CD4-positive, alpha-beta T cell treated with Interleukin-21 for 1 hour (primary cell): ENCODE measurements at regions not wholly inside any gene's neighbourhood (a gene's known extent, or its start where the extent isn't known, plus 50 kb on each side); places are given as distances from the start of the nearest gene placed in this dataset.

Experiments used
- DNase-seq: peaks from one replicate; pipeline ENCODE4 v3.0.0-alpha.2; 2020

DNA sequence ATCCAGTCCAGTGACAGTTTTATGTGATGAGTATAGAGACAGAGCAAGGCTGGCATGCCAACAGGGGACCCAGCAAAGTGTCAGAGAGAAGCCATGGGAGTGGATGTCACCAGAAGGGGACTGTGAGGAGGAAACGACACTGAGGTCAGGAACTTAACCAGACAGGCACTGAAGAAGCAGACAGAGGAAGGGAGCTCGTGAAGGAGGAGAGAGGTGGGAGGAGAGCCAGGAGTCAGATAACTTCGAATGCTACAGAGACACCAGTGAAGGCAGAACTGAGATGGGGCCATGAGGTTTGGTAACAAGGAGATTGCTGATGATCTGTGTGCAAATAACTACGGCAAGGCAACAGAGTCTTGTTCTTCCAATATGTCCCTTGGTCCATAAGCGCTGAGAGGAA lies 211.1 kb upstream of the FOXA2 start:
- no peak for DNase-seq

DNA sequence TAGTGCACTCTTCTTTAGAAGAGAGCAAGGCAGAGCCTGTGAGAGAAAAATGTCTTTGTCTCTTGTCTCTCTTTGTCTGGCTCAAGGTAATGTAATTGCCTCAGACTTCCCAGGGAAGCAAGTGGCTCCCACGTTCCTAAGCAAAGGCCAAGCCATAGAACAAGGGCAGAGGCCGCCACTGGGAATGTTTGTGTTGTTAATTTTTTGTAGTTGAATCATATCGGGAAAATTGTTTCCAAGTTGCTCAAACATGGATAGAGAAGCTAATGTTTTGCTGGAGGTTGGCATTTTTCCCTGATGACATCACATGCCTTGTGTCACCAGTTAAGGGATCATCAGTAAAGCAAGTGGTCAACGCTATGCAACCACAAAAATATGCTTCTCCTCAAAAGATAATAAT lies 211.5 kb upstream of the FOXA2 start:
- no peak for DNase-seq

DNA sequence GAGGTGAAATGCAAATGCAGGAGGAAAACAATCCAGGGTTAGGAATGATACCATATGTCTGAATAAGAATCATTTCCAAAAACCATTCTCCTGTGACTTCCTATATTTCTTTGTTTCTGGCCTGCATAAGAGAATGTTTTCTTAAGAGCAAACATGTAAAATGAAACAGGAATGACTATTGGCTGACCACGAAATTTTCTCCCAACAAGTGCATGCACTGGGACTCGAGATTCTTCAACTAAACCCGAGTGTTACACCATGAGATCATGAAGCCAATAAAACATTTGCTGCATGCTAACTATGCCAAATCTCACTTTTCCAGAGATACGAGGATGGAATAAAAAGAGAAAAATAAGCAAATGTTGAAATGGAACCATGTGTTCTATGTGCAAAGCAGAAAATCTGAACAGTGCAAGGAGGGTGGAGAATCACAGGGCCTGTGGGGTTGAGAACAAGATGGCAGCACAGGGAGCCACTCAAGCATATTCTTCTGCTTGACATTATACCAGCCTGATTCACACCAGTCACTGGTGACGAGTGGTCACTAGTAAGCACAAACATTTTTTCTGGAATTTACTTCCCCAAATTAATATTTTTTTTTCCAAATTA lies 212.2 kb upstream of the FOXA2 start:
- DNase-seq = no peak

DNA sequence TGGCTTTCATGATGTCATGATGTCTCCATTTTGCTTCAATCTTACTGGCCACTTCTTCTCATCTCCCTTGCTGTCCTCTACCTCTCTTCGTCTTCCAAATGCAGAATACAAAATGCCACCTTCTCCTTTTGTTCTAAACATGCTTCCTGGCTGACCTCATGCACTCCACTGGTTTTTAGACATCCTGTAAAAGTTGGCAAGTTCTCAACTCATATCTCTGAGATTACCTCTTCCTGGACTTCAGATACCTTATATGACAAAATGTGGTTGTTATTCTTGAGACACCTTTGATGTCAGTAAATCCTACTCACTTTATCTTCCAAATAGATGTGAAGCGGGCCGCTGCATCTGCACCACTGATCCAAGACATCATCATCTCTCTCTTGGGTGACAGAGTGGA lies 212.7 kb upstream of the FOXA2 start:
- DNase-seq = no peak

DNA sequence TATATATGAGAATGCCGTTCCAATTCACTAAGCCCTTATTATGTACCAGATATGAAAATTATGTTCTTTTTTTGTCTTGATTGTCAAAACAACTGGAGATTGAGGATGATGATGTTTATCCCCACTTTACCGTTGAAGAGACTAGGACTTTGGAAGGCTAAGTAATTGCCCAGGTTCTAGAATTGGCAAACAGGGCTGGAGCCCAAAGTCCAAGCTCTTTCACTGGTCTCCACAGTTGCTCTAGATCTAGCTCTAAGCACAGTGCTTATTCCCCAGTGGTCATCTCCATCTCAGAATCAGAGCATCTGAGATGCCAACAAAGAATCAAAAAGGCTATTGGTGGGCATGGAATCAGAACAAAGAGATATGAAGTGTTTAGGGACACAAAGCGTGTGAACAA lies 215.3 kb upstream of the FOXA2 start:
- no peak for DNase-seq

DNA sequence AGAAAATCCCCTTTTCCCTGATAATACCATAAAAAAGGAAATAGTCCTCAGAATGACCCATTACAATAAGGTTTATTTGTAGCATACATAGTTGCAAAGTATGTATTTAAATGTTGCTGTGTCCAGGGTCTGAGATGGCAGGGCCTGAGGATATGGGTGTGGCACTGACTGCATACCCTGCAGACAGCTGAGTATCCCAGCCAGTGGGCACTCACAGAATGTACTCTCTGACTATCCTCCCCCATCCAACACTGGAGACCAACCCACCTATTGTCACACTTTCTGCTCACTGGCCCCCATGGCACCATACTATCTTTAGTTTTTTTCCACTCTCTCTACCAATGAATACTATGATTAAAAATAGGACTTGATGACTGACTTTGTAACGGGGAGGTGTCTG lies 215.8 kb upstream of the FOXA2 start:
- DNase-seq = no peak

DNA sequence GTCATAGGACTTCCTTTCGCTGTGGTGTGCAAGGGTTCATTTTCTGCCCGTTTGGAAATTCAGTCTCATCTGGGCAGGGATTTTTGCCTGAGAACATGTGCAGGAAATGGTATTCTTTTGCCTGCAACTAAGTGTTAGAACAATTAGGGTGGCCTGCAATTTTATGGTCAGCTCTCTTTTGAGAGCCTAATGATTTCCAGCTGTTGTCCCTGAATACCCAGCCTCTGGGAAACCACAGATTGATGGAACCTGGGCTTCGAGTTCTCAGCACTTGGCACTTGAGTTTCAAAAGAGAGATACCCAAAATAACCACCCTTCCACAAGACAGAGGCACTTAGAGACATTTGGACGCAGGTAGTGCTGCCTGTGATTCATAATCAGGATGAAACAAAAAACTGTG lies 217.2 kb upstream of the FOXA2 start:
- DNase-seq = no peak

DNA sequence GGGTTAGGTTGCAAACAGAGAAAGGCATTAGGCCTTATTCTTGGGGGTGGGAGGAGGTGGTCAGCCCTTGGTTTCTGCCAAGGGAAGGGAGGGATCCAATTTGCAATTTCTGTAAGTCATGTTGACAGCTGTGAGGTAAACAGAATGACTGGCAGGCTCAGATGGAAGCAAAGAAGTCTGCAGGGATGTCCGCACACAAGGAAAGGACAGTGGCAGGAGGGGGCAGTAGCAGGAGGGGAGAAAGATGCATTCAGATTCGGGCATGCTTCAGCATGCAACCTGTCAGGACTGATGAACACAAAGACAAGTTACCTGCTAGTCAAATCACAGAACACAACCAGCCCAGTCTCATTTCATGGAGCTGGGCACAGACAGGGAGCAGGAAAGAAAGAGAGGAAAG lies 217.9 kb upstream of the FOXA2 start:
- no peak for DNase-seq

DNA sequence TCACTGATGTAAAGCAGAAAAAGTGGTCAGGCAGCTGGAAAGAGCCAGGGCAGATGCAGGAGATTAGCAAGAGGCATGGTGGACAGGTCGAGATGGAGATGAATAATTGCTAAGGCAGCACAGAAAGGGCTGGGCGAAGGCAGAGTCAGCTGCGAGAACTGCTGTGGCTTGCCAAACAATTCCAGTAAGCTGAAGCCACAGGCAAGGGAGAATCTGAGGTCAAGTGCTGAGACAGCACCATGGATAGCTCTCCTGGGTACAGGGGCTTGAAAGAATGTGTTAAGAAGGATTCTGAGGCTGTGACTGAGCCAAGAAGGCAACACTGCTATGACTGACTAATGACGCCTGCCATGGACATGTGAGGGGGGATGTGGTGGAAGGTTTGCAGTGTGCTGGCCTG lies 220.8 kb upstream of the FOXA2 start:
- DNase-seq = no peak

DNA sequence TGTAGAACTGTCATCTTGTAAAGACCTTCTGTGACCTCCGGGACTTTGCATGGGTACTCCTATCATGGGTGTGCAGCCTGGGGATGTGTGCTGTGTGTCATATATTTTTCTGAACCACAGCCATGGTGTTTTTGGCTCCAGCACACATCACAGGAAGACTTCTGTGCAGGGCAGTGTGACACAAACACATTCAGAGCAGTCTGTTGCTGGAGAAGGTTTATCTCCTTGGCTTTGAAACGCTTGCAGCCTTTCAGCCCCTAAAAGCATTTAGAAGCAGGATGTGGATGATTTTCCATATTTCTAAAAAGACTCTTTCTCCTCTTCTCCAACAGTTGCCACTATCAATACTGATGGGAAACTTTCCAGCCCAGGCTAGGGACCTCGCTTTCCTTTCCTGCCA lies 221.6 kb upstream of the FOXA2 start:
- DNase-seq = no peak

DNA sequence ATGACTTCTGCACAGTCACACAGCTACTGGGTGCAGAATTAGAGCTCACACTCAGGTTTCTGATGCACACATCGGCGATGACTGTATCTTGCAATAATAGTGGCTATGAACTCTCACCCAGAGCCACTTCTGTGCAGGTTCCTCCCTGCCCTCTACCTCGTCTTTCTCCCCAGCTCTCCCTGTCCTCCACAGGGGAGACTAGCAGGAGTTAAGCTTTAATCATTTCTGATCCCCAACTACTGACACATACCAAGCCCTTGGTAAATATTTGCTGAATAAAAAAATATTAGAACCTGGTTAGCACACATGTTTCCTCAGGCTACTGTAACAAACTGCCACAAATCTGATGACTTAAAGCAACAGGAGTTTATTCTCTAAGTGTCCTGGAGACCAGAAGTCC lies 222.7 kb upstream of the FOXA2 start:
- no peak for DNase-seq

DNA sequence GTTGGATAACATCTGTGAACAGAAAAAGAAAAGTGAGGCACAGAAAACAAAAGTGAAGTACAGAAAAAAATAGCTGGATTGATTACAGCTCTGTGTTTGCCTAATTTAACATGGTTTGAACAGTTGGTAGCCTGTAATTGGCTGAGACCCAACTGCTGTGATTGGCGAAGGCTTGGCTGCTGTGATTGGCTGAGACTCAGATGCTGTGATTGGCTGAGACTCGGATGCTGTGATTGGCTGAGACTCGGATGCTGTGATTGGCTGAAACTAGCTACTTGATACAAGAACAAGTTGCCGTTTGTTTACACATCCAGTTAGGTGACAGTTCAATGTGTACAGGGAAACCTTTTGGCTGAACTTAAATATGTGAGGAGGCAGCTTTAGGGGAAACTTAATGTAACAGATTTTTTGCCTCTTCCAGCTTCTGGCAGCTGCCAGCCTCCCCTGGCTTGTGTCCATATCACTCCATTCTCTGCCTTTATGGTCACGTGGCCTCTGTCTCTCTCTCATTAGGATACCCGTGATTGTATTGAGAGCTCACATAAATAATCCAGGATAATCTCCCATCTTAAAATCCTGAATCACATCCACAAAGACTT lies 223.4 kb upstream of the FOXA2 start:
- no peak for DNase-seq

DNA sequence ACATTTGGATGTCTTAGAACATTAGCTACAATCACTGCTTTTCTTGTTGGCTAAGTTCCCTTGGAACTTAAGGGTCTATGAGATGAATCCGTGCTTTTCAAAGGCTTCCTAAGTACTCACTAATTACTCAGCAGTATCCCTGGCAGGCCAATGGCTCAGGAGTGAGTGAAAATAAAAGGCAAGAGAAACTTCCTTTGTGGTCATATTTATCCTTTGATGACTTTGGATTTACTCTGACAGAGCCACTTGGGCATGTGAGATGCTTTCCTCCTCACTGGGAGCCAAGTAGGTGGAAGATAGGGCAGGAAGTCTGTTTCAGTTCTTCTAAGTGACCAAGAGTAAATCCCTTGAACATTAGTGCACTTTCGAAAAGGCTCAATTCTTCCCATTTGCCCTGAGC lies 224.3 kb upstream of the FOXA2 start:
- no peak for DNase-seq

DNA sequence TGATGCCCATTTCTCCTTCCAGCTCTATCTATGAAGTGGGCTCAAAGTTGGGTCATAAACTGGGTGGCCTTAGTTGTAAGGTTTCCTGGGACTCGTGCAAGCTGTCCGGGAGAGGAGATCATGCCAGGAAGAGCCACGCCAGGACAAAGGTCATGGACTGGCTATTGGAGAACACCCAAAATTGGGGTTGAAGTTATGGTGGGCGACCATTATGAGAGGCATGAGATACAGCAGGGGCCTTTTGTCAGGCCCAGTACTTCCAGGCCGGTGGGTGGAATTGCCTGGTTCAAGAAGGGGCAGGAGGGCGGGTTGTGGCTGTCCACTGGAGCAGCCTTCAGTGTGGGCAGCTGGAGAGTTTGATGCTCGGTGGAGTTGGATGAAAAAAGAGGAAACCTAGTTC lies 225.1 kb upstream of the SSTR4 start:
- no peak for DNase-seq

DNA sequence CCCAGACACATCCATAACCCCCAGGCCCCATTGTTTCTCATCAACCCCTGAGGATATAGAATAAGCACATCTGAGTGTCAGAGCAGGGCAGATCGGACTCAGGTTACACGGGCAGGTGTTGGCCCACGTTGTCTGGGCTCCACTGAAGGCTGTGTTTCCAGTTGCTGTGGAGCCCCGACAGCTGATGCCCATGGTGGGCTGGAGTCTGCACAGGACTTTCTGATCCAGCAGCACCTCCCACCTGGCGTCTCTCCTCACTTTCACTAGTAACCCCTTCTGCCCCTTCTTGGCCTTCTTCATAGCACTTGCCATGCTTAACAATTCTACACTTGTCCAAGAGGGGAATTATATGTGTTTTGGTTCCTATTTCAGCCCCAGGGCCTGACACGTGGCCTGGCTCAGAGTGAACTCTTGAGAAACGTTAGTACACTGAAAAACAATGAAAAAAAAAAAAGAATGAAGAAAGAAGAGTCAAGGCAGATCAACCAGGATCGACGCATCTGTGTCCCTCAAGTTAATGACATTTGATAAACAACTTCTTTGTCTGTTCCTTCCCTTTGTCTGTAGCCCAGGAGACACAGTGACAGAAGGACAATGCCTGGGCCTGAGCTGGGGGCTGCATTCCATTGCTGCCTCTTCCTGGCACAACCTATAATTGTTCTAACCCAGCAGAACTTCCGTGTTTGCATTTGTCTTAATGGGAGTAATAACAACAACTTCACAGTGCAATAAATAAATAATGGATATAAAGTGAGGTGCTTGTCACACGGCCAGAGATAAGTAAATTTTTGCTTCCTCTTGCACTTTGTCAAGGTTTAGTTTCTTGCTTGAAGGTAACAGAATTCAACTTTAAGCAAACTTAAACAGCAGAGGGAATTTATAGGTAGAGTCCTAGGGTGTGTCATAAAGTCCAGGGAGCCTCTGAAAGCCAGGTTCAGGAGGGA lies 224.2 kb upstream of the SSTR4 start:
- DNase-seq = no peak

DNA sequence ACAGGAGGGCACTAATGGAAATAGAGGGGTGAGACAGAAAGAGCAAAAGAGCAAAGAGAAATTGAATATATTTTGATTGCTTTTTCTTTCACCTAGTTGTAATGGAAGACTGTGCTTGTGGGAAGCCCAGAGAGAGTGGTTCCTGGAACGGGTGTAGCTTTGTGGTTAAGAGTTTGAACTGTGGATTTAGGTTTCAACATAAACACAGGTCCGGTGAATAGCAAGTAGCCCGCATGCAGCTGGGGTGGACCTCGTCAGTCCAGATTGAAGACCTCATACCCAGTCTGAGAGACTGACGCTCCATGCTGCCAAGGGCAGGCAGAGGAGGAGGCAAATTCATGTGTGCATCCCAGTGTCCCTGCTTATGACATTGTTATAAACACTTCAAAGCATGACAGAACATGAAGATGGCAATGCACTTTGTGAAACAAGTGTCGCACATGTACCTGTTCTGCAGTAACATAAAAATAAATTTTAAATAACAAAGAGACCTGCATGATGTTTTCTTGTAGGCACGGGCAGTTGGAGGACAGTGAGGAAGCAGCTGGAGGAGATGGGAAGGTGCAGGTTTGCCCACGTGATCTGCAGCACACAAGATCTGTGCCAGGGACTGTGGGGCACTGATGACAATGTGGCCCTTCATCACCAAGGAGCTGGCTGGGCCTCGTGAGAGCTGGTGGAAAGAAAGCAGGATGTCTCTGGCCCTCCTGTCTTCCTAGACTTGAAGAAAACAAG lies 220.5 kb upstream of the SSTR4 start:
- DNase-seq = no peak

DNA sequence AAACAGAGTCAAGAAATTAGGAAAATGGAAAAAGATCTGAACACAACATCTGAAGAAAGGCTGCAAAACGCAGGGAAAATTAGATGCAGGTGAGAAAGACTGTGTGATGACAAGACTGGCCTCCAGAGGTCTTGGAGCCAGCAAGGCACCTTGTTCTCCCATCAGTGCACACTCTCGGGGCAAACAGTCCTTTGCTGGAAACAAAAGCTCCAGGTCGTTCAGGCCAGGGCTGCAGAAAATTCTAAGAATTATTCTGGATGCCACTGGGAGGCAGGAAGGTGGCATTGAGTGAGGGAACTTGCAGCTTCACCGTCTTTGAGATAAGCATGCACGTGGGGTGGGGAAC lies 219.9 kb upstream of the SSTR4 start:
- no peak for DNase-seq

DNA sequence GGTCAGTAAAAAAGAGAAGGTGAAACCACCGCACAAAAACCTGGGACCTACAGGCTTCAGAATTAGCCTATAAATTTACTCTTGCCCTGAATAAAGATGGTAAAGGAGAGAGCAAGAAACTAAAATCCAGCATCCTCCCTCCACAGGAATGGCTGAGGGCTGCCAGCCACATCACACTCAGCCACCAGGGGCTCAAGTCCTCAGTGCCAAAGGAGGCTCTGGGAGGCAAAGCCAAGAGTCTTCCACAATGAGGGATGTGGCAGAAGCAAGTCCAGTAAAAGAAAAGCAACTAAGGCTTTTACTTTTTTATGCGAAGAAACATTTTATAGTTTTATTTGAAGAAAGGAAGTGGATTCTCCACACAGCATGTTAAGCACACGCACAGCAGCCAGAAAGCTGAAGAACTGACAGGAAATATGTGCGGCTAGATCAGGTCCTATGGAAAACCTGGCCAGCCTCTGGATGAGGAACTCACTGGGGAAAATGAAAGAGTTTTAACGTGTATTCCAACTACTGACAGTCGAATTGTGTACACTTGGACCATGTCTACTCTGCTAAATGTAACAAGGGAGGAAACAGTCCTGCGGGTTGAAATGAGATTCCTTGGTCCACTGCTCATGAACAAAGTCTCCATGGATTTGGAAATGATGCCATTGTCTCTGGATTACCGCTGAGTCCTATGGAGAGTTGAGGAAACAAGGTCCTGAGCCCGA lies 219.4 kb upstream of the SSTR4 start:
- DNase-seq = no peak

DNA sequence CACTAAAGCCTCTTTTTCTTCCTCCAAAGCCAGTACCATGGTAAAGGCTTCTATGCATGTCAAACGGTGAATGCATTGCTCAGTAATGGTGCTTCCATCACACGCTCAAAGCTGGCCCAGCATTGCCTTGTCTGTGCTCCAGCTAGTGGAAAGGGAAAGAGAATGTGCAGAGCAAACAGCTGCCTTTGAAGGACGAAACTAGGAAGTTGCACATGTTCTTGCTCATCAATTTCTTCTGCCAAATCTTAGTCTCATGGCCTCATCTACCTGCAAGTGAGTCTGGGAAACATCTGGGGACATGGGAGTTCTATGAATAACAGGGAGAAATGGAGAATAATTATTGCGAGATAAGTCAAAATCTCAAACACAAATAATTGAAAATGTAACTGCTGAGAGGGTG lies 216.5 kb upstream of the SSTR4 start:
- DNase-seq = no peak

DNA sequence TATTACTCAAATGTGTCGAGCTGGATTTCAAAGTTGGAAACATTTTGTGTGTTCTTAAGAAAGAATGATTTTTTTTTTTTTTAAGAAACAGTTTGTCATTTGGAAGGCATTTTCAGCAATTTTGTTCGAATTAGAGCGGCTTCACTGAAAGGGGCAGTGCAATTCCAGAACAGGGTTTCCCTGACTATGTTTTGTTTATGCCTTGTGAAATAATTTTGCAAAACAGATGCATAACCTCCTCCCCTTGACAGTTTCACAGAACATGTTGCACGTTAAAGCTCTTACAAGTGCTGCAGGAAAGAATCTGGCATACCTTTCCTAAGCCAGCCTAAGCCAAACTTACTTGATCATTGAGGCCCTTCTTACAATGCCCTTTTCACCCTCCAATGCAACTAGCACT lies 216.0 kb upstream of the SSTR4 start:
- no peak for DNase-seq

DNA sequence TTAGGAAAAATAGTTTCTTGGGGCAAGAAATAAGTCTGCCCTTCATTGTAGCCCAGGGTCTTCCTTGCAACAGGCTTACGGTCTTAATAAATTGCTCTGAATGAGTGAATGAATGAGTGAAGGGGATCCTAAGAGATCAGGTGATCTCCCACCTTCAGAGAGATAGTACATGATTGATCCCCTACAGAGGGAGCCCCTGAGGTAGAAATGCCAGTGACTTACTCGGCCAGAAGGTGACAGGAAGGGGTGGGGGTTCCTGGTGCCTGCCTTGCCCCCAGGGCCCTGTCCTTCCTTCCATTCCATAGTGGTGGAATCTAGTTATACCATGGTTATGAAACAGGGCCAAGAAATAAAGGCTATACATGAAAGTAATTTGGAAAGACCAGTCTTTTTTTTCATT lies 215.3 kb upstream of the SSTR4 start:
- no peak for DNase-seq

DNA sequence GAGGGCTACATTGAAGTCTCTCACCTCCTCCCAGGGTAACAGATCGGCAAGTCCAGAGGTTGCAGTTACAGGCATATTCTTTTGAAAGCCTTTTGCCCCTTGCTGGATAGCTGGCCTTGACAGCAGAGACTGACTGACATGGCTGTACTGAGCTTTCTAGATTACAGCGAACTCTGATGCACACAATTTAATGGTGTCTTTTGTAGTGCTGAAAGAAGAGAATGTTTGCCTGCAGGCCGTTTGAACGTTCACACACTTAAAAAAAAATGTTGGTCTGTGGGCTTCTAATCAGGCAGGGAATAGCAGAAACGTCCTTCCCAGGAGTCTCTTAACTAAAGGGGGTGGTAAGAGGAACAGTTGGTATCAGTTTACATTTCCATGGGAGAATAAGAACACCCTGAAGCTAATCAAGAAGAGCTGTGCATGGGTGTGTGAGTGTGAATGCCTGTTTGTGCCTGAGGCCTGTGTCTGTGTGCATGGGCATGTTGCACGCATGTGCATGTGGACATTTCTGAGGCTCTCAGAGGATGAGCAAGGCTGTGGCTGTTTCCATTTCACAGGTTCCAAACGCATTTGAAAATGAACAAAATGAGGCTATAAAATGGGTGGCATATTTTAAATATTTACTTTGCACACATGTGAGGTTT lies 213.9 kb upstream of the SSTR4 start:
- DNase-seq = no peak

DNA sequence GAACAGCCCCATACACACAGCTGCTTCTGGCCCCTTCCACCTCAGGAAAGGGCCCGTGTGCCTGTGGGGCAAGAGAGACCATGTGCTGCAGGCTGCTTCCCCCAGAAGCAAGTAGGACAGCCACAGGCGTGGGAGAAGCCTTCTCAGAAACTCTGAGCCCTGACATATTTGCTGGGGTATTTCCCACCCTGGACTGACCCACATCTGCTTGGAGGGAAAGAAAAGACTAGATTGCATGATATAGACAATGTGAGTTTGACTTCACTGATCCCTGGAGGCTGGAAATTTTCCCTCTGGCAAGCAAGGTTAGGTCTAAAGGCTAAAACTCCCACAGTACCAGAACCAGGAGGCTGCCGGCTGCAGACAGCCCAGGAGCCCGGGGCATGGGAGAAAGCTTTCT lies 213.3 kb upstream of the SSTR4 start:
- DNase-seq = no peak
